ENCODE measurements at regions not wholly inside any gene's neighbourhood (a gene's known extent, or its start where the extent isn't known, plus 50 kb on each side); places are given as distances from the start of the nearest gene placed in this dataset.

DNA sequence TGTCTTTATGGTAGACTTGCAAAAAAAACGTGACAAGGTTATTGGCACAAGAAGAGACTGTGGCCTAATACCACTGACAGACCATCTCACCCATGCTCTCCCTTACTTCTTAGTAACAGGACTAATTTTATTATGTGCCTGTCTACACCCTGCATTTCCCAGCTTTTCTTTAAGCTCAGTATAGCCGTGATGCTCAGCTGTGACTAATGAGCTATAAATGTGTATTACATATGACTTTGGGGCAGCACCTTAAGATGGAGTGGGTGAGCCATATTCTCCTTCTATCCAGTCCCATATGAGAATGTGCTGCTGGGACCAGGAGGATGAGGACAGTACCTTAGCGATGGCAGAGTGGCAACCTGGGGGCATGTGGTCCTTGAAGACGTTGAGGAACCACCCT, 293.5 kb downstream of the RNF144A start:
- no peak for TF ChIP-seq EZH2phosphoT487 (IDR thresholded peaks at IDR 0.05; ENCODE audit: insufficient read depth, low read depth)
- no peak for TF ChIP-seq EZH2 (IDR thresholded peaks at IDR 0.05; ENCODE audit: insufficient read depth, poor library complexity, severe bottlenecking)

Measured in GM23248 (cell line).